ENCODE measurements at regions not wholly inside any gene's neighbourhood (a gene's known extent, or its start where the extent isn't known, plus 50 kb on each side); places are given as distances from the start of the nearest gene placed in this dataset.
"Not testable (repeated sequence)": the region's sequence is repeated elsewhere in the genome, so short reads cannot be mapped to it uniquely, and the experiment has no call there.

DNA sequence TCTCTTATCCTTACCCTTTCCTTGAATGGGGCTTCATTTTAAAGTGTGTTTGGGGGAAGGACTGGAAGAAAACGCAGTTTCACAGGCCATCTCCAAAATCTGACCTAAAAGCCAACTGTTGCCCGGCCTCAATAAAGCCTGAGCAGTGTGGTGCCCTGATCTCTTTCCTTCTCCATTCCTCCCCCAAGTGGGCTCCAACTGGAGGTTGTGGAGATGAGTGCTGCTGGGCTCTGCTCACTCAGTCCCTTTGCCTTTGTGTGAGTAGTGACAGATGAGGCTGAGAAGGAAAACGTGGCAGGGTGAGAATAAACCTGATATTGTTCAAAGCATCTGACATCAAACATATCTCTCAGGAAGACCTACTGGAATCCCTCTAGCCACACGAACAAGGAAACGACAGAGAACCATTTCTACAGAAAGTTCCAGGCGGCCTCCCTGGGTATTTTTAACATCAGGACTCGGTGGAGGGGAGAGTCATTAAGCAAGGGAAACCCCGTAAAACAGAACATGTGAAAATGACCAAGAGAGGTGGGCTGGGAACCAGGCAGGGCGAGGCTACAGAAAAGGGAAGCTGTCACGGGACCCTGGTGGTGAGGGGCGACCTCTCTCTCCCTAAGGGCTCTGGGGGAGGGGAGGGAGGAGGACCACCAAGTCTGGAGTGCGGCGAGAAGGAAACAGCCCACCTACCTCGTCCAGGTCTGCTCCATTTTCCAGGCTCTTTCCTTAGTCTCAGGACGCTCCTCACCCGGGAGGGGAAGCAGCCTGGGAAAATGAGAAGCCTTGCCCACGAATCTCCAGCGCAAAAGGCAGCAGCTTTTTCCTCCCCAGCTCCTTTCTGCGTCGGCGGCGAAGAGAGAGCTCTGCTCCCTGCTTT is 59.1 kb upstream of the NBPF26 start:
- DNase-seq (ENCODE audit: low read depth), result not testable (repeated sequence)

DNA sequence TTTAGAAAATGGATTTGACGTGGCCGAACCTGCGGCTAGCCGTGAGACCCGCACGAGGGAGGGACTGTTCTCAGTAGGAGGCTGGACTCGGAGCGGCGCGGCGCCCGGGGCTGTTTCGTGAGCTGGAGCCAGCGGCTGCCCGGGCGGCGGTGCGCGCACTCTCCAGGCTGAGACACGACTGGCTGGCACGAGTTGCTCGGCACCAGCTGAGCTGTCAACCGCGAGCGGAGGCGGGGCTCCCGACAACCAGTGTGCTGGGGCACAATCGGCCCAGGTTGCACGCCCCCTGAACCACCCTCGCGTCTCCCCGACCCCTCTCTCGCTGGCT is 58.5 kb upstream of the NBPF26 start:
- DNase-seq (ENCODE audit: low read depth), result not testable (repeated sequence)

DNA sequence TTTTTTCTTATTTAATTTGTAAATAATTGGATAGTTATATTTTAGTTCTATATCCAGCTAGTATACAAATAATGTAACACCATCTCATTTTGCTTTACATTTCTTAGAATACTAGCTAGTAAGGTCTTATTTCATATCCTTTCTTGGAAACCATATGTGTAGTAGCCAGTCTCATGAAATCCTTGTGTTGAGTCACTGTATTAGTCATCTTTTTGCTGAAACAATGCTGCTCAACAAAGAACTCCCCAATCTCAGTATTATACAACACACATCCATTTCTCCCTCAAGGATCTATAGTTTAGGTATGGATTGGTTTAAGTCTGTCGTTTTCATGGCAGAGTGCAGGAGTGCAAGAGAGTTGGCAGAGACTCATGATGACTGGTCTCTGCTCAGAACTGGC is 55.6 kb upstream of the NBPF26 start:
- not testable (repeated sequence) for DNase-seq (ENCODE audit: low read depth)

Data from T-helper 22 cell (primary cell).